Spinal cord (tissue), 9 donors: ENCODE measurements at regions not wholly inside any gene's neighbourhood (a gene's known extent, or its start where the extent isn't known, plus 50 kb on each side); places are given as distances from the start of the nearest gene placed in this dataset.
"Not testable (repeated sequence)": the region's sequence is repeated elsewhere in the genome, so short reads cannot be mapped to it uniquely, and the experiment has no call there.

Experiments
- DNase-seq, 6 donors: peaks; one replicate each; pipeline versions ENCODE4 v3.0.0 to v3.0.0-alpha.2; 2013 to 2015; ENCODE audit warnings: low spot score in 6 of 6, low read depth in 4 of 6
- H3K27ac ChIP-seq: one replicate; pipeline ENCODE4 v1.5.1; 2013; ENCODE audit warnings: low read depth, low read length, control low read depth
- H3K27me3 ChIP-seq: one replicate; pipeline ENCODE4 v1.6.1; 2013; ENCODE audit warnings: low read length; ENCODE audit not compliant: control insufficient read depth, insufficient read depth
- H3K36me3 ChIP-seq: one replicate; pipeline ENCODE4 v1.6.1; 2013; ENCODE audit warnings: low read length; ENCODE audit not compliant: control insufficient read depth, insufficient read depth
- H3K4me1 ChIP-seq: one replicate; pipeline ENCODE4 v1.6.1; 2013; ENCODE audit warnings: low read length; ENCODE audit not compliant: control insufficient read depth, insufficient read depth
- H3K4me3 ChIP-seq: one replicate; pipeline ENCODE4 v1.5.1; 2013; ENCODE audit warnings: low read depth, low read length, control low read depth
- H3K9me3 ChIP-seq: one replicate; pipeline ENCODE4 v1.6.1; 2013; ENCODE audit warnings: low read length; ENCODE audit not compliant: control insufficient read depth, insufficient read depth
- WGBS: methylation state at CpG from one replicate; pipeline ENCODE4 v1.1.5; 2013; ENCODE audit warnings: missing lambda C conversion rate; ENCODE audit not compliant: insufficient coverage; 5-methylcytosine and 5-hydroxymethylcytosine counted together
- donor health status: healthy.

GRCh38 chr11:87536016-87536415 lies 498.3 kb downstream of the TMEM135 start:
- H3K27ac ChIP-seq = no peak overlapping the region
- no peaks in the 10 kb centered on the region for H3K4me1 ChIP-seq
- no peak overlapping the region for H3K4me3 ChIP-seq
- no peaks in the 10 kb centered on the region for H3K27me3 ChIP-seq
- no peaks in the 10 kb centered on the region for H3K9me3 ChIP-seq
- H3K36me3 ChIP-seq = no peaks in the 10 kb centered on the region
- no CpG with 5 or more reads among the region's 2 CpGs for WGBS
- no peak for DNase-seq

GRCh38 chr11:87535513-87535912 lies 497.8 kb downstream of the TMEM135 start:
- no peaks in the 10 kb centered on the region for H3K27me3 ChIP-seq
- DNase-seq = no peak
- WGBS = no CpG with 5 or more reads among the region's 4 CpGs
- H3K4me1 ChIP-seq = no peaks in the 10 kb centered on the region
- no peak overlapping the region for H3K27ac ChIP-seq
- H3K4me3 ChIP-seq = no peak overlapping the region
- no peaks in the 10 kb centered on the region for H3K36me3 ChIP-seq
- no peaks in the 10 kb centered on the region for H3K9me3 ChIP-seq

GRCh38 chr11:87531835-87532234 lies 494.1 kb downstream of the TMEM135 start:
- H3K4me3 ChIP-seq, DNase-seq, H3K27ac ChIP-seq, H3K9me3 ChIP-seq, H3K4me1 ChIP-seq, H3K27me3 ChIP-seq, H3K36me3 ChIP-seq: not testable (repeated sequence)

- WGBS = no CpG with 5 or more reads among the region's 1 CpG
- no peaks in the 10 kb centered on the region for H3K36me3 ChIP-seq
- H3K9me3 ChIP-seq = no peaks in the 10 kb centered on the region
- no peak for DNase-seq
- H3K27me3 ChIP-seq = no peaks in the 10 kb centered on the region
- H3K4me1 ChIP-seq = no peaks in the 10 kb centered on the region
- no peak overlapping the region for H3K4me3 ChIP-seq
- no peak overlapping the region for H3K27ac ChIP-seq
Measured at GRCh38 chr11:87529486-87529885, 491.8 kb downstream of the TMEM135 start.

- no peak for DNase-seq
- H3K4me3 ChIP-seq = no peak overlapping the region
- H3K27me3 ChIP-seq = no peaks in the 10 kb centered on the region
- H3K36me3 ChIP-seq = no peaks in the 10 kb centered on the region
- no peak overlapping the region for H3K27ac ChIP-seq
- H3K9me3 ChIP-seq = no peaks in the 10 kb centered on the region
- no peaks in the 10 kb centered on the region for H3K4me1 ChIP-seq
- 100% methylated on average over 3 of the region's 3 CpGs for WGBS
Measured at GRCh38 chr11:87528752-87529151, 491.0 kb downstream of the TMEM135 start.

GRCh38 chr11:87523276-87523675 lies 485.5 kb downstream of the TMEM135 start:
- Histone ChIP-seq H3K4me1 (no peaks in the 10 kb centered on the region), H3K4me3 (no peak overlapping the region), H3K27me3 (no peaks in the 10 kb centered on the region), H3K27ac (no peak overlapping the region), H3K9me3 (no peaks in the 10 kb centered on the region), H3K36me3 (no peaks in the 10 kb centered on the region)
- DNase-seq = no peak

- no peaks in the 10 kb centered on the region for H3K36me3 ChIP-seq
- H3K9me3 ChIP-seq = no peaks in the 10 kb centered on the region
- no peaks in the 10 kb centered on the region for H3K27me3 ChIP-seq
- WGBS = no CpG with 5 or more reads among the region's 1 CpG
- no peak for DNase-seq
- no peaks in the 10 kb centered on the region for H3K4me1 ChIP-seq
- H3K27ac ChIP-seq = no peak overlapping the region
- no peak overlapping the region for H3K4me3 ChIP-seq
Measured at GRCh38 chr11:87518266-87518665, 480.5 kb downstream of the TMEM135 start.

GRCh38 chr11:87517351-87517750 lies 479.6 kb downstream of the TMEM135 start:
- DNase-seq = no peak
- no peaks in the 10 kb centered on the region for H3K27me3 ChIP-seq

GRCh38 chr11:87507722-87508121 lies 470.0 kb downstream of the TMEM135 start:
- DNase-seq, H3K27ac ChIP-seq, H3K36me3 ChIP-seq, H3K27me3 ChIP-seq, H3K4me1 ChIP-seq, H3K4me3 ChIP-seq, H3K9me3 ChIP-seq: not testable (repeated sequence)
- WGBS = 33% methylated on average over 1 of the region's 2 CpGs

More at GRCh38 chr11:87517351-87517750, 479.6 kb downstream of the TMEM135 start:
- Histone ChIP-seq H3K9me3 (no peaks in the 10 kb centered on the region), H3K36me3 (no peaks in the 10 kb centered on the region), H3K27ac (no peak overlapping the region), H3K4me1 (no peaks in the 10 kb centered on the region), H3K4me3 (no peak overlapping the region)

- WGBS = 50% methylated on average over 3 of the region's 6 CpGs
- not testable (repeated sequence) for H3K27me3 ChIP-seq, H3K27ac ChIP-seq, DNase-seq, H3K4me3 ChIP-seq, H3K36me3 ChIP-seq, H3K9me3 ChIP-seq, H3K4me1 ChIP-seq
Measured at GRCh38 chr11:87506946-87507345, 469.2 kb downstream of the TMEM135 start.

- Histone ChIP-seq H3K4me1 (no peaks in the 10 kb centered on the region), H3K36me3 (no peaks in the 10 kb centered on the region), H3K9me3 (no peaks in the 10 kb centered on the region), H3K27ac (no peak overlapping the region), H3K4me3 (no peak overlapping the region), H3K27me3 (no peaks in the 10 kb centered on the region)
- no peak for DNase-seq
- no CpG with 5 or more reads among the region's 1 CpG for WGBS
Measured at GRCh38 chr11:87501388-87501787, 463.7 kb downstream of the TMEM135 start.
